HepG2 (cell line): ENCODE measurements at regions not wholly inside any gene's neighbourhood (a gene's known extent, or its start where the extent isn't known, plus 50 kb on each side); places are given as distances from the start of the nearest gene placed in this dataset.

ENCODE experiments used
- AKAP8 ChIP-seq: sonication (generic); formaldehyde crosslinking; IDR thresholded peaks from 2 replicates; pipeline ENCODE4 v1.5.1; 2020; ENCODE audit warnings: mild to moderate bottlenecking, missing genetic modification reagents
- ARNT2 ChIP-seq: sonication (generic); formaldehyde crosslinking; IDR thresholded peaks from 2 replicates; pipeline ENCODE4 v1.8.0; 2022; ENCODE audit warnings: mild to moderate bottlenecking, low read depth, missing genetic modification reagents, moderate library complexity
- HHEX ChIP-seq: IDR thresholded peaks from 2 replicates; pipeline ENCODE4 v1.6.1; 2016; ENCODE audit warnings: control low read depth
- HMGXB3 ChIP-seq: sonication (generic); formaldehyde crosslinking; IDR thresholded peaks from 2 replicates; pipeline ENCODE4 v1.4.0; 2020; ENCODE audit warnings: missing genetic modification reagents, borderline replicate concordance
- IRF2 ChIP-seq: IDR thresholded peaks from 2 replicates; pipeline ENCODE4 v1.6.1; 2018; ENCODE audit warnings: missing genetic modification reagents, missing compliant biosample characterization
- MIER3 ChIP-seq: IDR thresholded peaks from 2 replicates; pipeline ENCODE4 v1.6.1; 2016; ENCODE audit warnings: missing compliant biosample characterization, borderline replicate concordance
- MYPOP ChIP-seq: sonication (generic); formaldehyde crosslinking; IDR thresholded peaks from 2 replicates; pipeline ENCODE4 v1.8.1; 2023; ENCODE audit warnings: mild to moderate bottlenecking, moderate library complexity, missing genetic modification reagents
- NBN ChIP-seq: fragments of 450-650 bp; conservative IDR thresholded peaks from 2 replicates; pipeline ENCODE4 v1.6.1; 2017
- NCOR1 ChIP-seq: fragments of 200-600 bp; sonication (generic); IDR thresholded peaks from 2 replicates; pipeline ENCODE4 v1.7.0; 2017; ENCODE audit warnings: antibody characterized with exemption, low read length, borderline replicate concordance
- POLR2A ChIP-seq, 2 experiments: IDR thresholded peaks; 2 replicates each; pipeline ENCODE4 v1.6.1; 2011; ENCODE audit warnings: low read depth in 2 of 2, low read length in 2 of 2, mild to moderate bottlenecking in 1 of 2, moderate library complexity in 1 of 2; ENCODE audit not compliant: insufficient read depth in 1 of 2
- POLR2AphosphoS2 ChIP-seq: IDR thresholded peaks from 2 replicates; pipeline ENCODE4 v1.6.1; 2011; ENCODE audit warnings: low read depth, low read length, improper control_type of control experiment
- PRMT3 ChIP-seq: sonication (generic); formaldehyde crosslinking; IDR thresholded peaks from 2 replicates; pipeline ENCODE4 v1.8.1; 2022; ENCODE audit warnings: low read depth, mild to moderate bottlenecking, moderate library complexity, missing genetic modification reagents, borderline replicate concordance
- SAFB2 ChIP-seq: sonication (generic); formaldehyde crosslinking; IDR thresholded peaks from 2 replicates; pipeline ENCODE4 v1.5.1; 2020; ENCODE audit warnings: missing genetic modification reagents, low read depth, mild to moderate bottlenecking, borderline replicate concordance
- STAG1 ChIP-seq: sonication (generic); formaldehyde crosslinking; IDR thresholded peaks from 2 replicates; pipeline ENCODE4 v1.4.0; 2020; ENCODE audit warnings: missing genetic modification reagents
- TEAD3 ChIP-seq: optimal IDR thresholded peaks from 2 replicates; pipeline ENCODE3; 2016; ENCODE audit warnings: borderline replicate concordance
- TEF ChIP-seq: sonication (generic); formaldehyde crosslinking; IDR thresholded peaks from 2 replicates; pipeline ENCODE4 v1.5.0; 2020; ENCODE audit warnings: missing genetic modification reagents
- XRCC5 ChIP-seq: fragments of 200-400 bp; formaldehyde crosslinking; optimal IDR thresholded peaks from 2 replicates; pipeline ENCODE3; 2017; ENCODE audit warnings: mild to moderate bottlenecking, low read length

GRCh38 chr10:59073456-59074053 is 102.9 kb upstream of the PHYHIPL start (continued):
- TF ChIP-seq HMGXB3 (CRISPR knock-in tag) (peak; percentile 57; the same call in 1 of the 2 replicates), STAG1 (CRISPR knock-in tag) (peak; percentile 51), PRMT3 (CRISPR knock-in tag) (0 out of 2 replicates have a peak, but pooled peaks have one; percentile 33), TEAD3 (CRISPR knock-in tag) (peak; percentile 94), NCOR1 (peak; percentile 97; the same call in 1 of the 2 replicates), AKAP8 (CRISPR knock-in tag) (peak; percentile 67; the same call in 1 of the 2 replicates), ARNT2 (CRISPR knock-in tag) (peak; percentile 62; the same call in 1 of the 2 replicates), POLR2A (IDR thresholded peaks at IDR 0.05; ENCODE audit: insufficient read depth in 1 of 2, low read depth in 2 of 2, low read length in 2 of 2) (peak in 1 of 2 experiments; percentile 39; a peak in 1 of 4 replicates), HHEX (CRISPR knock-in tag) (peak; percentile 79), XRCC5 (peak; percentile 74), NBN (no peak), MIER3 (CRISPR knock-in tag) (peak; percentile 90), TEF (CRISPR knock-in tag) (peak; percentile 42; the same call in 1 of the 2 replicates), POLR2AphosphoS2 (no peak), MYPOP (CRISPR knock-in tag) (peak; percentile 72; the same call in 1 of the 2 replicates), SAFB2 (CRISPR knock-in tag) (no peak), IRF2 (CRISPR knock-in tag) (peak; percentile 88)
